Omental fat pad (tissue), 3 donors: ENCODE measurements at regions not wholly inside any gene's neighbourhood (a gene's known extent, or its start where the extent isn't known, plus 50 kb on each side); places are given as distances from the start of the nearest gene placed in this dataset.

Experiments
- ATAC-seq: fragments of 150-250 bp; one replicate; pipeline ENCODE4 v1.9.1; 2016; ENCODE audit warnings: mild to moderate bottlenecking, moderate library complexity; ENCODE audit not compliant: low FRiP score
- DNase-seq: peaks from one replicate; pipeline ENCODE4 v3.0.0-alpha.2; 2019; ENCODE audit warnings: low spot score
- TF ChIP-seq, protein P1 (sequence below), 3 donors: fragments of 450-650 bp; IDR thresholded peaks; one replicate each; pipeline ENCODE4 v1.5.1; 2016 to 2017; ENCODE audit warnings: antibody characterized with exemption in 3 of 3, mild to moderate bottlenecking in 3 of 3, moderate library complexity in 2 of 3

DNA sequence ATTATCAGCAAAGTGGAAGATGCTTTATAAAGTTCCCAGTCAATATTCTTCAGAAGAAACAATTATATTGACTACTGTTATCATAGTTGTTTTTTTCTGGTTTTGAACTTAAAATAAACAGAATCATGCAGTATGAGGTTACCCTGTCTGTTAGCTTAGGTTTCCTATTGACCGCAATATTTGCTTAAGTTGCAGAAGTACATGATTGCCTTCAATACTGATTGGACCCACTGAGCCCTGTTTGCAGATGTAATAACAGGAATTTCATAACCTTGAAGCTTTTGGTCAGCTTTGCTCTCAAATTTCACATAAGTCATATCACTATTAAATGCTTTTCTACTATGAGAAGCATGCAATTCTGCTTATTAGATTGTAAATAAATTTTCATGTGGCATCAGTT, 229.1 kb upstream of the FSTL5 start:
- ATAC-seq (no peak), DNase-seq (no peak)
- TF ChIP-seq, protein P1, sequence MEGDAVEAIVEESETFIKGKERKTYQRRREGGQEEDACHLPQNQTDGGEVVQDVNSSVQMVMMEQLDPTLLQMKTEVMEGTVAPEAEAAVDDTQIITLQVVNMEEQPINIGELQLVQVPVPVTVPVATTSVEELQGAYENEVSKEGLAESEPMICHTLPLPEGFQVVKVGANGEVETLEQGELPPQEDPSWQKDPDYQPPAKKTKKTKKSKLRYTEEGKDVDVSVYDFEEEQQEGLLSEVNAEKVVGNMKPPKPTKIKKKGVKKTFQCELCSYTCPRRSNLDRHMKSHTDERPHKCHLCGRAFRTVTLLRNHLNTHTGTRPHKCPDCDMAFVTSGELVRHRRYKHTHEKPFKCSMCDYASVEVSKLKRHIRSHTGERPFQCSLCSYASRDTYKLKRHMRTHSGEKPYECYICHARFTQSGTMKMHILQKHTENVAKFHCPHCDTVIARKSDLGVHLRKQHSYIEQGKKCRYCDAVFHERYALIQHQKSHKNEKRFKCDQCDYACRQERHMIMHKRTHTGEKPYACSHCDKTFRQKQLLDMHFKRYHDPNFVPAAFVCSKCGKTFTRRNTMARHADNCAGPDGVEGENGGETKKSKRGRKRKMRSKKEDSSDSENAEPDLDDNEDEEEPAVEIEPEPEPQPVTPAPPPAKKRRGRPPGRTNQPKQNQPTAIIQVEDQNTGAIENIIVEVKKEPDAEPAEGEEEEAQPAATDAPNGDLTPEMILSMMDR (IDR thresholded peaks at IDR 0.05) = no peak

DNA sequence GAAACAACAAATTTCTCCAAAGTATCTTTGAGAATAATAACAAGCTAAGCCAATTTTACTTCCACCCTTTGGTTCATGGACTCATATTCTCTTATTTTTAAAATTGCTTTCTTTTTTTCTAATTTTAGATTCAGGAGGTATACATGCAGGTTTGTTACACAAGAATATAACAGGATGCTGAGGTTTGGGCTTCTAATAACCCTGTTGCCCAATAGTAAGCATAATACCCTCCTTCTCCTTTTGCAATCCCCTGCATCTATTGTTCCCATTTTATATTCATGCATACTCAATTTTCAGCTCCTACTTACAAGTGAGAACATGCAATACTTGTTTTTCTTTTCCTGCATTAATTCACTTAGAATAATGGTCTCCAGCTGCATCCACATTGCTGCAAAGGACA, 202.3 kb upstream of the FSTL5 start:
- TF ChIP-seq, protein P1 (IDR thresholded peaks at IDR 0.05) = no peak
- no peak for DNase-seq

DNA sequence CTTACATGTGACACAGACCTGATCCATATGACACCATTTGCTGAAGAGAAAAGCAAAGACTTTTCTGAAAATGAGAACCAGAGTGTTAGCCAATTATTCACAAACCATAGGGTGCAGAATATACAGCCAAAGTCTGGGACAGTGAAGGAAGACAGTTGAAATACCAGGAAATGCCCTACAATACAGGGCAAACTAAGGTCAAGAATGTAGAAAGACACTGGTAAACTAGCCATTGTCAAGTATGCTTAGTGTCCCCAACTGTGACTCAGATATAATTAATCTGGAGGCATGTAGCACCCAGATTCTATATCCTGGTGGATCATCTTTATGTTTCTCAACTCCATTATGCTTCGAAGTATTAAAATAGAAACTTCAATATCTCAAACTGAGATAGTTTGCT, 200.9 kb upstream of the FSTL5 start:
- no peak for ATAC-seq
- DNase-seq = no peak
- TF ChIP-seq, protein P1 (IDR thresholded peaks at IDR 0.05) = no peak

More for the DNA sequence above, 202.3 kb upstream of the FSTL5 start:
- ATAC-seq = no peak

DNA sequence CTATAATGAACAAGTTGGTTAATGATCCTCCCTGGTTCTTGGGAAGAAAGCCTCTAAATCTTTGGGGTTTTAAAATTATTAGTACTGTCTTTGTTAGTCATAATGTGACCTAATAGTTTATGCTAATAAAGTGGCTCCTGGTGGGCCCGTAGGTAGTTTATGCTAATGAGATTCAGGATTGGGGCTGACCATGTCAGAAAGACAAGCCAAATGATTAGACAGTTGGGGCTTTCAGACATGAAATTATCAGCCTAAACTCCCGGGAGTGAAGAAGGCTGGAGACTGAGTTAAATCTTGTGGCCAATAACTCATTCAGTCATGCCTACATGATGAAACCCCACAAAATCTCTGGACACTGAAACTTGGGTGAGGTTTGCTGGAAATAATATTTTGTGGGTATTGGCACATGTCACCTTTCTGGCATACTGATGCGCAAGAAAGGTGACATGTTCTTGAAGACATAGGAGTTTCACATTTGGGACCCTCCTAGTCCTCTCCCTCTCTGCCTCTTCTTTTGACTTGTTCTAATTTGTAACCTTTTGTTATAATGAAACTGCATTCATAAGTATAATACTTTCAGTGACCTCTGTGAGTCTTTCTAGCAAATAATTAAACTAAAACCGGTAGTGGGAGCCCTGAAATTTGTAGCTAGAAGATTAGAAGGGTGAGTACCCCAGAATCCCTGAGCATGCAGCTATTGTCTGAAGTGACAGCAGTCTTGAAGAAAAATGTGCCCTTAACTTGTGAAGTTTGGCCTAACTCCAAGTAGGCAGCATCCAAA, 196.8 kb upstream of the FSTL5 start:
- ATAC-seq (no peak), DNase-seq (no peak)
- TF ChIP-seq, protein P1 (IDR thresholded peaks at IDR 0.05) = no peak

DNA sequence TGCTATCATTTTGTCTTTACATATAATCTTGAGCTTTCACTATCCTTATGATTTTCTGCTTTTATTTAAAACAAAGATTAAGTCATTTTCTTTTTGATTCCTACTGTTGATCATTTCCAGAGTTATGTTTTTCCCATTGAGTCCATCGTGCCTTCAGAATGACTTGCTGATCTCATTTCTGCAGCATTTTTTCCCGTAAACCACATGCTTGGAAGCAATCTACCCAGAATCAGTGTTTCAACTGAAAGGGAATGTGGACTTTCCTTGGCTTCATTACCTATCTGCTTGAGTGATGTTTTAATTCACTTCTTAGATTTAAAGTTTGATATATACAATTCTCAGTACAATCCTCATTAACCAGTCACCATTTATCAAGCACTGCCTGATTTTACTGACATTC, 192.4 kb upstream of the FSTL5 start:
- DNase-seq = no peak
- ATAC-seq = no peak

DNA sequence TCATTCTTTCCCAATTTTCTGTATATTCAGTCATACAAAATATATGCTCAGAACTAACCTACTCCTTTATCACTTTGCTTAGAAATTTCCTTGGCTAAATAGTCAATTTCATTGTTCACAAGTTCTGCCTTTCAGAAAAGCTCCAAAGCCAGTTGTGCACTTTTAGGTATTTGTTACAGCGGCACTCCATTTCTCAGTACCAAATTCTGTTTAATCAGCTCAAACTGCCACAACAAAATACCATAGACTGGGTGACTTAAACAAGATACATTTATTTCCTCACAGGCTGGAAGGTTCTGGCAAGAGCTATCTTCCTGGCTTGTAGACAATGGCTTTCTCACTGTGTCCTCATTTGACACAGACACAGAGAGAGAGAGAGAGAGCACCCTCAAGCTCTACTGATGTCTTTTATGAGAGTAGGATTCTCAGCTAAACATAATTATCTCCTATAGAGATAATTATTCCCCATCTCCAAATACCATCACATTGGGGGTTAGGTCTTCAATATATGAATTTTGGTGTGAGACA, 188.8 kb upstream of the FSTL5 start:
- ATAC-seq = no peak
- TF ChIP-seq, protein P1 (IDR thresholded peaks at IDR 0.05) = no peak
- no peak for DNase-seq

More for the DNA sequence above, 192.4 kb upstream of the FSTL5 start:
- TF ChIP-seq, protein P1 (IDR thresholded peaks at IDR 0.05) = no peak

DNA sequence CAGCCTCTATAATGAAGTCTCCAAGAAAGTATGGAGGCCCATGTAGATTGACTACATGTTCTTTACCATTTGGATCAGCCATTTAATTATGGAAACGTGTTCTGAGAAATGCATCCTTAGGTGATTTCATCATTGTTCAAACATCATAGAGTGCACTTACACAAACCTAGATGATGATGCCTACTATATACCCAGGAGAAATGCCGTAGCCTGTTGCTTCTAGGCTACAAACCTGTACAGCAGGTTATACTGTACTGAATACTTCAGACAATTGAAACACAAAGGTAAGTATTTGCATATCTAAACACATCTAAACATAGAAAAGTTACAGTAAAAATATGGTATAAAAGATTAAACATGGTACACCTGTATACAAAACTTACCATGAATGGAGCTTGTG, 186.5 kb upstream of the FSTL5 start:
- ATAC-seq = no peak
- TF ChIP-seq, protein P1 (IDR thresholded peaks at IDR 0.05) = no peak
- DNase-seq = no peak
